CD14-positive monocyte (primary cell): ENCODE measurements at regions not wholly inside any gene's neighbourhood (a gene's known extent, or its start where the extent isn't known, plus 50 kb on each side); places are given as distances from the start of the nearest gene placed in this dataset.

Experiments
- DNase-seq, 3 donors: peaks; one replicate each; pipeline ENCODE4 v3.0.0-alpha.2; 2011 to 2022
- H2AFZ ChIP-seq: 2 replicates; pipeline ENCODE4 v1.6.0; 2012; ENCODE audit warnings: mild to moderate bottlenecking, low read depth, low read length, inconsistent platforms; ENCODE audit not compliant: insufficient read depth, poor library complexity, severe bottlenecking
- H3K27ac ChIP-seq, 2 donors: 1 replicate in 1 of 2; 2 replicates in 1 of 2; pipeline ENCODE4 v1.5.1; 2012 to 2013; ENCODE audit warnings: low read length in 2 of 2, control low read depth in 1 of 2, inconsistent platforms in 1 of 2, low read depth in 1 of 2, mild to moderate bottlenecking in 1 of 2
- H3K27me3 ChIP-seq, 2 donors: one replicate each; pipeline versions ENCODE4 v1.6.0 to v1.6.1; 2011 to 2013; ENCODE audit warnings: low read length in 2 of 2; ENCODE audit not compliant: control insufficient read depth in 2 of 2, insufficient read depth in 2 of 2
- H3K36me3 ChIP-seq, 2 donors: replicated peaks in 1 of 2; 1 replicate in 1 of 2; 2 replicates in 1 of 2; pipeline versions ENCODE4 v1.5.1 to v1.6.1; 2012 to 2013; ENCODE audit warnings: low read length in 2 of 2, control low read depth in 1 of 2, inconsistent platforms in 1 of 2, mild to moderate bottlenecking in 1 of 2; ENCODE audit not compliant: insufficient read depth in 2 of 2, control insufficient read depth in 1 of 2
- H3K4me1 ChIP-seq, 2 donors: 1 replicate in 1 of 2; 2 replicates in 1 of 2; pipeline versions ENCODE4 v1.5.1 to v1.6.1; 2012 to 2013; ENCODE audit warnings: low read length in 2 of 2, control low read depth in 1 of 2, inconsistent platforms in 1 of 2, mild to moderate bottlenecking in 1 of 2, moderate library complexity in 1 of 2; ENCODE audit not compliant: insufficient read depth in 2 of 2, control insufficient read depth in 1 of 2
- H3K4me2 ChIP-seq: replicated peaks from 2 replicates; pipeline ENCODE3; 2012; ENCODE audit warnings: low read length, moderate library complexity, mild to moderate bottlenecking; ENCODE audit not compliant: poor library complexity, severe bottlenecking; ENCODE audit errors: extremely low read depth
- H3K4me3 ChIP-seq, 3 experiments: fragments of 200-600 bp in 1 of 3; sonication (generic) in 1 of 3; replicated peaks in 1 of 3; 1 replicate in 2 of 3; 2 replicates in 1 of 3; pipeline ENCODE4 v1.5.1; 2011 to 2013; ENCODE audit warnings: low read length in 3 of 3, mild to moderate bottlenecking in 3 of 3, control low read depth in 2 of 3, low read depth in 2 of 3, inconsistent platforms in 1 of 3, moderate library complexity in 1 of 3
- H3K79me2 ChIP-seq: 2 replicates; pipeline ENCODE4 v1.6.0; 2012; ENCODE audit warnings: mild to moderate bottlenecking, control low read depth, inconsistent platforms, low read length, moderate library complexity; ENCODE audit not compliant: insufficient read depth
- H3K9ac ChIP-seq: 2 replicates; pipeline ENCODE4 v1.6.0; 2017; ENCODE audit warnings: low read length, mild to moderate bottlenecking; ENCODE audit not compliant: insufficient read depth, poor library complexity, severe bottlenecking
- H3K9me3 ChIP-seq, 2 donors: replicated peaks in 1 of 2; 1 replicate in 1 of 2; 2 replicates in 1 of 2; pipeline versions ENCODE4 v1.5.1 to v1.6.1; 2012 to 2013; ENCODE audit warnings: low read length in 2 of 2, control low read depth in 1 of 2; ENCODE audit not compliant: control insufficient read depth in 1 of 2, insufficient read depth in 1 of 2
- H4K20me1 ChIP-seq: 2 replicates; pipeline ENCODE4 v1.6.0; 2012; ENCODE audit warnings: mild to moderate bottlenecking, low read length, control low read depth, moderate library complexity; ENCODE audit not compliant: insufficient read depth
- H3K27ac Mint-ChIP-seq, 7 donors: one replicate each; pipeline ENCODE4 v1.8.0; 2020; ENCODE audit warnings: mild to moderate bottlenecking in 7 of 7, mixed read lengths in 7 of 7, moderate library complexity in 6 of 7, inconsistent platforms in 2 of 7
- H3K27me3 Mint-ChIP-seq, 3 donors: one replicate each; pipeline ENCODE4 v1.8.0; 2021 to 2022; ENCODE audit warnings: low read depth in 3 of 3, mild to moderate bottlenecking in 3 of 3, mixed read lengths in 3 of 3, moderate library complexity in 3 of 3, inconsistent platforms in 1 of 3
- H3K36me3 Mint-ChIP-seq, 2 donors: one replicate each; pipeline ENCODE4 v1.8.0; 2020; ENCODE audit warnings: mixed read lengths in 2 of 2, inconsistent platforms in 1 of 2, mild to moderate bottlenecking in 1 of 2
- H3K4me1 Mint-ChIP-seq: one replicate; pipeline ENCODE4 v1.8.0; 2020; ENCODE audit warnings: mild to moderate bottlenecking, mixed read lengths
- H3K4me3 Mint-ChIP-seq, 2 donors: one replicate each; pipeline ENCODE4 v1.8.0; 2020; ENCODE audit warnings: mild to moderate bottlenecking in 2 of 2, mixed read lengths in 2 of 2, moderate library complexity in 1 of 2
- H3K9me3 Mint-ChIP-seq, 7 donors: one replicate each; pipeline ENCODE4 v1.8.0; 2020 to 2022; ENCODE audit warnings: mixed read lengths in 7 of 7, mild to moderate bottlenecking in 6 of 7, moderate library complexity in 6 of 7, inconsistent platforms in 2 of 7
- WGBS: methylation state at CpG from one replicate; pipeline ENCODE4 v1.1.5; 2013; ENCODE audit warnings: missing lambda C conversion rate; ENCODE audit not compliant: insufficient coverage; 5-methylcytosine and 5-hydroxymethylcytosine counted together
- intact Hi-C, 2 donors: fragments of 100-400 bp; cut with micrococcal nuclease; formaldehyde crosslinking; loops; one replicate each; pipeline versions ENCODE4 v1.15.0 to v1.15.1; 2023
- TF ChIP-seq, protein P1 (sequence below): fragments of 200-600 bp; IDR thresholded peaks from one replicate; pipeline ENCODE4 v1.8.0; 2022; ENCODE audit warnings: antibody characterized with exemption, mild to moderate bottlenecking

DNA sequence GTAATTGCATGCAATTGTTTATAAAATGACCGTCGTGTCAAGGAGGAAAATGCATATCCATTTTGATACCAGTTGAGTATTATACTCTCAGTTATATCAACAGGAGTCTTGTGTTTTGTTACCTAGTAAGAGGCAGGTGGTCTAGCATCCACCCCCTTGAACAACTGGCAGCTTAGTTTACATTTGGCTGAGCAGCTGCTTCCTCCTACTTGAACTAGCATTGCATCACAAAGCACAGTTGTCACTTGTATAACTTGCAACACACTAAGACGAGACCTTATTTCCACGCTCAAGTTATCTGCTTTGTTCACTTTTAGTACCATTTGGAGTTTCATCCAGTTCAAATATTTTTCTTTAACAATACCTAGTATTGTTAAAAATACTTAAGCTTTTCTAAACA is 75.4 kb upstream of the UBE2E3 start:
- Mint-ChIP-seq H3K9me3 (peaks cover 0 to 4% (median 0%) of the 10 kb centered on the region in 7 donors), H3K4me1 (no peaks in the 10 kb centered on the region), H3K4me3 (no peak overlapping the region), H3K36me3 (no peaks in the 10 kb centered on the region), H3K27ac (no peak overlapping the region), H3K27me3 (peaks cover 0 to 5% (median 4%) of the 10 kb centered on the region in 3 donors)
- Histone ChIP-seq H3K4me3 (no peak overlapping the region), H3K27ac (no peak overlapping the region), H3K27me3 (no peaks in the 10 kb centered on the region), H3K9ac (no peak overlapping the region), H3K79me2 (no peaks in the 10 kb centered on the region), H3K9me3 (no peaks in the 10 kb centered on the region), H2AFZ (no peak overlapping the region), H4K20me1 (no peaks in the 10 kb centered on the region), H3K4me2 (no peak overlapping the region), H3K4me1 (no peaks in the 10 kb centered on the region), H3K36me3 (no peaks in the 10 kb centered on the region)
- WGBS, result no CpG with 5 or more reads among the region's 4 CpGs
- TF ChIP-seq, protein P1, sequence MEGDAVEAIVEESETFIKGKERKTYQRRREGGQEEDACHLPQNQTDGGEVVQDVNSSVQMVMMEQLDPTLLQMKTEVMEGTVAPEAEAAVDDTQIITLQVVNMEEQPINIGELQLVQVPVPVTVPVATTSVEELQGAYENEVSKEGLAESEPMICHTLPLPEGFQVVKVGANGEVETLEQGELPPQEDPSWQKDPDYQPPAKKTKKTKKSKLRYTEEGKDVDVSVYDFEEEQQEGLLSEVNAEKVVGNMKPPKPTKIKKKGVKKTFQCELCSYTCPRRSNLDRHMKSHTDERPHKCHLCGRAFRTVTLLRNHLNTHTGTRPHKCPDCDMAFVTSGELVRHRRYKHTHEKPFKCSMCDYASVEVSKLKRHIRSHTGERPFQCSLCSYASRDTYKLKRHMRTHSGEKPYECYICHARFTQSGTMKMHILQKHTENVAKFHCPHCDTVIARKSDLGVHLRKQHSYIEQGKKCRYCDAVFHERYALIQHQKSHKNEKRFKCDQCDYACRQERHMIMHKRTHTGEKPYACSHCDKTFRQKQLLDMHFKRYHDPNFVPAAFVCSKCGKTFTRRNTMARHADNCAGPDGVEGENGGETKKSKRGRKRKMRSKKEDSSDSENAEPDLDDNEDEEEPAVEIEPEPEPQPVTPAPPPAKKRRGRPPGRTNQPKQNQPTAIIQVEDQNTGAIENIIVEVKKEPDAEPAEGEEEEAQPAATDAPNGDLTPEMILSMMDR, result no peak
- no peak for DNase-seq
- intact Hi-C loops, result no loop called here

DNA sequence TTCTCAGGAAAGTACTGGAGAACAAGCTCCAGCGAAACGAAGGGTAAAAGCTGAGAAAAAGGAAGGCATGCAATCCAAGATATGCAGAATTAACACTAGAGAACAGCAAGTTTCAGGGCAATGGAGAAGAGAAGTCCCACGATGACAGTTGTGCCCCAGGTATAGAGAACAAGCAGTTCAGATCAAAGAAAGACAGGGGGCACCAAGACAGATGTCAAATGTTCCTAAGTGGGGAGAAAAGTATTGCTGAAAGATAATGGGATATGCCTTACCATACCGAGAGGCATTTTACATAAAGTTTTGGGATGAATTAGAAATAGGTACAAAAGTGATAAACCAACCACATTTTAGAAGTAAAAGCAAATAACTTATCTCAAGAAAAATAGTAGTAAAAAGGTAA is 79.1 kb upstream of the UBE2E3 start:
- Mint-ChIP-seq H3K4me3 (no peak overlapping the region), H3K4me1 (no peaks in the 10 kb centered on the region), H3K27me3 (peaks cover 0 to 5% (median 3%) of the 10 kb centered on the region in 3 donors), H3K36me3 (no peaks in the 10 kb centered on the region), H3K9me3 (no peaks in the 10 kb centered on the region), H3K27ac (no peak overlapping the region)
- Histone ChIP-seq H3K4me3 (no peak overlapping the region), H4K20me1 (no peaks in the 10 kb centered on the region), H3K27me3 (no peaks in the 10 kb centered on the region), H3K27ac (no peak overlapping the region), H3K4me2 (no peak overlapping the region), H3K79me2 (no peaks in the 10 kb centered on the region), H3K9ac (no peak overlapping the region), H3K36me3 (no peaks in the 10 kb centered on the region), H3K9me3 (no peaks in the 10 kb centered on the region), H3K4me1 (no peaks in the 10 kb centered on the region), H2AFZ (no peak overlapping the region)
- TF ChIP-seq, protein P1, result no peak
- DNase-seq, result no peak
- intact Hi-C loops, result no loop called here
- WGBS, result 85% methylated on average over 3 of the region's 4 CpGs
